CD4-positive, CD25-positive, alpha-beta regulatory T cell (primary cell): ENCODE measurements at regions not wholly inside any gene's neighbourhood (a gene's known extent, or its start where the extent isn't known, plus 50 kb on each side); places are given as distances from the start of the nearest gene placed in this dataset.
A peak's percentile ranks its signal among the peaks of the same experiment; 100 is the strongest.

Experiments
- ATAC-seq, 2 donors: fragments of 150-1000 bp; cut with Tn5 transposase; one replicate each; pipeline ENCODE4 v1.10.0; 2021; ENCODE audit warnings: low read depth in 2 of 2, moderate number of reproducible peaks in 2 of 2, moderate library complexity in 1 of 2
- DNase-seq, 3 donors: peaks; one replicate each; pipeline versions ENCODE4 v3.0.0 to v3.0.0-alpha.2; 2012 to 2022; ENCODE audit warnings: mixed read lengths in 1 of 3
- H3K27ac ChIP-seq: one replicate; pipeline ENCODE4 v1.7.0; 2013; ENCODE audit warnings: mild to moderate bottlenecking, low read length; ENCODE audit not compliant: insufficient read depth, poor library complexity, severe bottlenecking
- H3K27me3 ChIP-seq: one replicate; pipeline ENCODE4 v1.7.0; 2013; ENCODE audit warnings: low read length; ENCODE audit not compliant: control insufficient read depth, insufficient read depth
- H3K36me3 ChIP-seq: one replicate; pipeline ENCODE4 v1.7.0; 2013; ENCODE audit warnings: mild to moderate bottlenecking, low read length, moderate library complexity; ENCODE audit not compliant: control insufficient read depth, insufficient read depth
- H3K4me1 ChIP-seq: 2 replicates; pipeline ENCODE4 v1.7.0; 2013; ENCODE audit warnings: mild to moderate bottlenecking, low read length; ENCODE audit not compliant: insufficient read depth, control insufficient read depth, poor library complexity, severe bottlenecking
- H3K4me3 ChIP-seq: one replicate; pipeline ENCODE4 v1.7.0; 2013; ENCODE audit warnings: low read depth, mild to moderate bottlenecking, low read length, moderate library complexity
- H3K9me3 ChIP-seq, 2 experiments: 1 replicate in 1 of 2; 2 replicates in 1 of 2; pipeline ENCODE4 v1.7.0; 2013; ENCODE audit warnings: low read length in 2 of 2, mild to moderate bottlenecking in 1 of 2, moderate library complexity in 1 of 2; ENCODE audit not compliant: control insufficient read depth in 2 of 2
- H3K27ac Mint-ChIP-seq, 3 donors: one replicate each; pipeline ENCODE4 v1.8.0; 2020 to 2022; ENCODE audit warnings: mild to moderate bottlenecking in 3 of 3, mixed read lengths in 3 of 3, moderate library complexity in 2 of 3
- H3K27me3 Mint-ChIP-seq: one replicate; pipeline ENCODE4 v1.8.0; 2022; ENCODE audit warnings: mild to moderate bottlenecking, mixed read lengths
- H3K36me3 Mint-ChIP-seq: one replicate; pipeline ENCODE4 v1.8.0; 2020; ENCODE audit warnings: mixed read lengths
- H3K4me1 Mint-ChIP-seq, 4 donors: one replicate each; pipeline ENCODE4 v1.8.0; 2020 to 2022; ENCODE audit warnings: mixed read lengths in 4 of 4, mild to moderate bottlenecking in 1 of 4
- H3K4me3 Mint-ChIP-seq, 4 donors: one replicate each; pipeline ENCODE4 v1.8.0; 2020 to 2022; ENCODE audit warnings: mild to moderate bottlenecking in 4 of 4, mixed read lengths in 4 of 4, moderate library complexity in 3 of 4
- H3K9me3 Mint-ChIP-seq, 7 donors: one replicate each; pipeline ENCODE4 v1.8.0; 2020 to 2022; ENCODE audit warnings: mixed read lengths in 7 of 7, mild to moderate bottlenecking in 3 of 7, moderate library complexity in 2 of 7

DNA sequence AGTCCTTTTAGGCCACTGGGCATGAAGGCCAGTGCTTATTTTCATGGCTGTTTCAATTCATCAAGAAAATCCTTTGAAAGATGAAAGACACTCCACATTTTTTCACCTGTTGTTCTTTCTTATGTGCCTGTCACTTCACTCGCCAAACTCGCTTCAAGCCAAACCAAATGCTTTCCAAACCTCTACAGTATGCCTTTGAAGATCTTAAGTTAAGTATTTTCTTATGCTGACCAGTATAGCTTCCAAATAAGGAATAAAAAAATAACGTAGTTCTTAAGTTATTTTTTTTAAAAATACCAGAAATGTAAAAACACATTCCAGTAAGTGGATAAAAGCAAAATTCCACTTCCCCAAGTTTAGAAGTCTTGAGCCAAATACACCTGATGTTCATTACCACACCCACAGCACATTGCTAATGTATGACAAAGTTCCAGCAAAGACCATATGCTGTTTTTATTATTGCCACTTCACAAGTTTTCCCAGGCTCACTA, 186.1 kb downstream of the MTERF1 start:
- Histone ChIP-seq H3K27me3 (no peaks in the 10 kb centered on the region), H3K4me1 (no peaks in the 10 kb centered on the region), H3K36me3 (no peaks in the 10 kb centered on the region), H3K27ac (no peak overlapping the region), H3K9me3 (peaks cover 0 to 9% of the 10 kb centered on the region in 2 experiments), H3K4me3 (no peak overlapping the region)
- no peak for ATAC-seq
- DNase-seq: no peak
- H3K4me1 Mint-ChIP-seq: no peaks in the 10 kb centered on the region
- H3K9me3 Mint-ChIP-seq: peaks cover 0 to 21% (median 7%) of the 10 kb centered on the region in 7 donors
- H3K27me3 Mint-ChIP-seq: no peaks in the 10 kb centered on the region
- H3K36me3 Mint-ChIP-seq: no peaks in the 10 kb centered on the region
- no peak overlapping the region for H3K27ac Mint-ChIP-seq
- H3K4me3 Mint-ChIP-seq: no peak overlapping the region

DNA sequence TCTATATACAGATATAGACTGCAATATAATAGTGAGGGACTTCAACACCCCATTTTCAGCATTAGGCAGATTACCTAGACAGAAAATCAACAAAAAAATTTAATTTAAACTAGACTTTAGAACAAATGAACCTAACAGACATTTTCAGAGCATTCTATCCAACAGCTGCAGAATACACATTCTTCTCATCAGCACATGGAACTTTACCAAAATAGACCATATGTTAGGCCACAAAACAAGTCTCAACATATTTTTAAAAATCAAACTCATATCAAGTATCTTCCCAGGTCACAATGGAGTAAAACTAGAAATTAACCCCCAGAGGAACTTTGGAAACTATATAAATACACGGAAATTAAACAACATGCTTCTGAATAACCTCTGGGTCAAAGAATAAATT, 169.6 kb downstream of the MTERF1 start:
- no peak overlapping the region for H3K4me3 ChIP-seq
- no peaks in the 10 kb centered on the region for H3K4me1 ChIP-seq
- Mint-ChIP-seq H3K27me3 (no peaks in the 10 kb centered on the region), H3K4me3 (peak overlapping the region in 1 of 4 donors; percentile 27), H3K27ac (no peak overlapping the region), H3K9me3 (peaks cover 5 to 33% (median 20%) of the 10 kb centered on the region in 7 donors), H3K36me3 (peaks cover 3% of the 10 kb centered on the region), H3K4me1 (no peaks in the 10 kb centered on the region)
- DNase-seq (no peak), ATAC-seq (no peak)
- H3K9me3 ChIP-seq: peaks cover 16 to 24% of the 10 kb centered on the region in 2 experiments
- no peaks in the 10 kb centered on the region for H3K27me3 ChIP-seq
- H3K27ac ChIP-seq: no peak overlapping the region
- no peaks in the 10 kb centered on the region for H3K36me3 ChIP-seq

DNA sequence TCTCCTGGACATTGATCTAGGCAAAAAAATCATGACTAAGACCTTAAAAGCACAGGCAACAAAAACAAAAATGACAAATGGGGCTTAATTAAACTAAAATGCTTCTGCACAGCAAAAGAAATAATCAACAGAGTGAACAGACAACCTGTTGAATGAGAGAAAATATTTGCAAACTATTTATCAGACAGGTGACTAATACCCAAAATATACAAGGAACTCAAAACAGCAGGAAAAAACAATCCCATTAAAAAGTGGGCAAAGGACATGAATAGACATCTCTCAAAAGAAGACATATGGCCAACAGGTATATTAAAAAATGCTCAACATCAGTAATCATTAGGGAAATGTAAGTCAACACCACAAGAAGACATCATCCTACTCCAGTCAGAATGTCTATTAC, 166.8 kb downstream of the MTERF1 start:
- no peaks in the 10 kb centered on the region for H3K4me1 ChIP-seq
- Mint-ChIP-seq H3K4me1 (no peaks in the 10 kb centered on the region), H3K27ac (no peak overlapping the region), H3K9me3 (peaks cover 3 to 22% (median 11%) of the 10 kb centered on the region in 7 donors), H3K36me3 (no peaks in the 10 kb centered on the region), H3K27me3 (no peaks in the 10 kb centered on the region), H3K4me3 (no peak overlapping the region)
- H3K27ac ChIP-seq: no peak overlapping the region
- H3K4me3 ChIP-seq: no peak overlapping the region
- no peak for ATAC-seq
- no peaks in the 10 kb centered on the region for H3K36me3 ChIP-seq
- no peaks in the 10 kb centered on the region for H3K27me3 ChIP-seq
- peaks cover 5 to 6% of the 10 kb centered on the region in 2 experiments for H3K9me3 ChIP-seq
- DNase-seq: no peak

DNA sequence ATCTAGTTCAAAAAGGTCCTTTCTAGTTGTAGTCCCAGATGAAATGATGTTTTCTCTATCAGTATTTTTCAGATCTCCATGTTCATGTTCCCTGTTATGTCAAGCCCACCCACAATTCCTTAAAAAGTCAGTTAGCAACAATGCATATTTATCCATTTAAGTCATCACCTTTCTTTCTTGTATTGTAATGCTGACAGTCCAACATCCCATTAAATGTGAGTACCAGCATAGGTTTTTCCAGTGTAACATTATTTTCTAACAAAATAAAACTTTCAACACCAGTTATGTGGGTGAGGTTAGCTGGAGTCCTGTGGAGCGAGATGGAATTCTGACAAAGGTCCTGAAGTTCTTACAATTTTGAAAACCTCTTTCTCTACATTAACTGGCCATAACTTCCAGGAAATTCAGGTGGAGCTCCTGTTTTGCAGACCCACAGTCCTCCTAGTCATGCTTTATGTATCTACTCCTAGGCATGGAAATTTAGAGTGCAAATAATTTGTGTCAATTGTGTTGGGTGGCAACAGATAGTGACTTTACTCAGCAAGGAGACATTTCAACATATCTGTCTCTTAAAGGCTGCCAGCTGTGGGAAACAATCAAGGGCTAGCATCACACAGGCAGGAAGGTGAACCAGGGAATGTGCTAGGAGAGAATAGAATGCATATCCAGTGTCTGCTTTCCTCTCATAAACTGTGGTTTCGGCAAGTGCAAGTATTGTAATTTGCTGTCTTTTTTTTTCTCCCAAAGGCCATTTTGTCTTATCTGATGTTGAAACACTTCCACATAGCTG, 162.6 kb downstream of the MTERF1 start:
- Histone ChIP-seq H3K4me3 (no peak overlapping the region), H3K36me3 (no peaks in the 10 kb centered on the region), H3K27ac (no peak overlapping the region), H3K9me3 (peaks cover 0 to 6% of the 10 kb centered on the region in 2 experiments), H3K27me3 (no peaks in the 10 kb centered on the region), H3K4me1 (no peaks in the 10 kb centered on the region)
- no peaks in the 10 kb centered on the region for H3K27me3 Mint-ChIP-seq
- no peak overlapping the region for H3K4me3 Mint-ChIP-seq
- H3K36me3 Mint-ChIP-seq: no peaks in the 10 kb centered on the region
- no peak overlapping the region for H3K27ac Mint-ChIP-seq
- no peaks in the 10 kb centered on the region for H3K4me1 Mint-ChIP-seq
- DNase-seq (no peak), ATAC-seq (no peak)
- peaks cover 0 to 28% (median 11%) of the 10 kb centered on the region in 7 donors for H3K9me3 Mint-ChIP-seq

DNA sequence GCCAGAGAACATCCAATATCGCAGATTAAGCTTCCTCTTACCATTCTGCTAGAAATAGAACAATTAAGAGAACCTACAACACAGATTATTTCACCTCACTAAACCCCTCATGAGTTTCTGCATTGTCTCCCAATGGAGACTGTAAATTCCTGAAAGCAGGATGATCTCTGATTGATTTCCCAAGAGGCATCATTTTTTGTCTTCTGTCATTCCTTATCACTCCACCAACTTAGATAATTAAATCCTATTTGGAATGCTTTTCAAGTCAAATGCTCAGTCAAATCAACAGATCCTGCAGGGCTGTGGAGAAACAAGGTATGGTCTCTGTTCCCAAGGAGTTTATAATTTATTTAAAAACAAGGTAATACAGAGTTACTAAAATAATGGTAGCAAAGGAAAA, 161.5 kb downstream of the MTERF1 start:
- H3K9me3 Mint-ChIP-seq: peaks cover 0 to 32% (median 12%) of the 10 kb centered on the region in 7 donors

DNA sequence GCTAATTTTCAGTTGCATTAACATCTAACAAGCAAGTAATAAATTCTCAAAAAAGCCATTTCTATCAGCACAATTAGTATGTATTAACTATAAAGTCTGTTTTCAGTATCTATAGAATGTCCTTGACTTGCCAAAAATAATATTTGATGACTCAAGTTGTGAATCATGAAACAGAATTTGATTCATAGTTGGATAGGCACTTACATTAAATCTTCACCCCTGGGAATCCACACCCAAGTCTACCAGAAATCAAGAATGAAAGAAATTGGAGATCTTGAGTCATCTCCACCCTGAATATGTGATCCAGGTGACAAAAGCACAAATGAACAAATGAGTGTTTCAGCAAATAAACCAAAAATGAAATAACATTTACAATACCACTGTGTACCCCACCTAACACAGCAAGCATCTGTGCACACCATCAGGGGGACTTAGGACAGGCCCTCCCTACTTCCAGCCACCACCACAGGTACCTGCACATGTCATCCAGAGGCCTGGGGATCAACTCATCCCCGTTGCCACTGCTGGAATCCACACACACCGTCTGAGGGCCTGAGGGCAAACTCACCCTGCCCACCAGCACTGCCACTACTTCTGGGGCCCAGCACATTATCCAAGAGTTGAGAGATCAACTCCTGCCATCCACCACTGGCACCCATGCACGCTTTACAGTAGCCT, 160.1 kb downstream of the MTERF1 start:
- H3K4me3 Mint-ChIP-seq: no peak overlapping the region
- no peak overlapping the region for H3K27ac Mint-ChIP-seq
- H3K27ac ChIP-seq: no peak overlapping the region
- no peaks in the 10 kb centered on the region for H3K27me3 ChIP-seq
- no peaks in the 10 kb centered on the region for H3K4me1 Mint-ChIP-seq
- ATAC-seq (no peak), DNase-seq (no peak)
- H3K4me1 ChIP-seq: no peaks in the 10 kb centered on the region
- peaks cover 0 to 6% of the 10 kb centered on the region in 2 experiments for H3K9me3 ChIP-seq
- H3K36me3 Mint-ChIP-seq: no peaks in the 10 kb centered on the region
- peaks cover 0 to 39% (median 15%) of the 10 kb centered on the region in 7 donors for H3K9me3 Mint-ChIP-seq
- H3K4me3 ChIP-seq: no peak overlapping the region
- no peaks in the 10 kb centered on the region for H3K27me3 Mint-ChIP-seq
- H3K36me3 ChIP-seq: no peaks in the 10 kb centered on the region

More for the DNA sequence above, 161.5 kb downstream of the MTERF1 start:
- Histone ChIP-seq H3K4me3 (no peak overlapping the region), H3K27ac (no peak overlapping the region), H3K4me1 (no peaks in the 10 kb centered on the region), H3K36me3 (no peaks in the 10 kb centered on the region), H3K9me3 (peaks cover 0 to 6% of the 10 kb centered on the region in 2 experiments), H3K27me3 (no peaks in the 10 kb centered on the region)
- DNase-seq (no peak), ATAC-seq (no peak)
- H3K27me3 Mint-ChIP-seq: no peaks in the 10 kb centered on the region
- H3K4me1 Mint-ChIP-seq: no peaks in the 10 kb centered on the region
- H3K4me3 Mint-ChIP-seq: no peak overlapping the region
- H3K27ac Mint-ChIP-seq: no peak overlapping the region
- no peaks in the 10 kb centered on the region for H3K36me3 Mint-ChIP-seq

DNA sequence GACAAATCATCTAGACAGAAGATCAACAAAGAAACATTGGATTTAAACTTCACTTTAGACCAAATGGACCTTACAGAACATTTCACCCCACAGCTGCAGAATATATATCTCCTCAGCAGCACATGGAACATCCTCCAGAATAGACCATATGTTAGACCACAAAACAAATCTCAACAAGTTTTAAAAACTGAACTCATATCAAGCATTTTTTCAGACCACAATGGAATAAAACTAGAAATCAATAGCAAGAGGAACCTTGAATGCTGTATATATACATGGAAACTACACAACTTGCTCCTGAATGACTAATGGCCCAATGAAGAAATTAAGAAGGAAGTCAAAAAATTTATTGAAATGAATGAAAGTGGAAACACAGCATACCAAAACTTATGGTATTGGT, 157.7 kb downstream of the MTERF1 start:
- Histone ChIP-seq H3K36me3 (no peaks in the 10 kb centered on the region), H3K4me1 (no peaks in the 10 kb centered on the region), H3K27ac (no peak overlapping the region), H3K4me3 (no peak overlapping the region), H3K9me3 (peaks cover 0 to 6% of the 10 kb centered on the region in 2 experiments), H3K27me3 (no peaks in the 10 kb centered on the region)
- no peak for ATAC-seq
- no peak overlapping the region for H3K4me3 Mint-ChIP-seq
- peaks cover 0 to 39% (median 15%) of the 10 kb centered on the region in 7 donors for H3K9me3 Mint-ChIP-seq
- no peak overlapping the region for H3K27ac Mint-ChIP-seq
- DNase-seq: no peak
- H3K4me1 Mint-ChIP-seq: no peaks in the 10 kb centered on the region
- no peaks in the 10 kb centered on the region for H3K36me3 Mint-ChIP-seq
- no peaks in the 10 kb centered on the region for H3K27me3 Mint-ChIP-seq
